AG08396 (cell line): ENCODE measurements at regions not wholly inside any gene's neighbourhood (a gene's known extent, or its start where the extent isn't known, plus 50 kb on each side); places are given as distances from the start of the nearest gene placed in this dataset.

ENCODE experiments used
- DNase-seq: peaks from one replicate; pipeline ENCODE4 v3.0.0; 2012; ENCODE audit warnings: low spot score, mixed read lengths

DNA sequence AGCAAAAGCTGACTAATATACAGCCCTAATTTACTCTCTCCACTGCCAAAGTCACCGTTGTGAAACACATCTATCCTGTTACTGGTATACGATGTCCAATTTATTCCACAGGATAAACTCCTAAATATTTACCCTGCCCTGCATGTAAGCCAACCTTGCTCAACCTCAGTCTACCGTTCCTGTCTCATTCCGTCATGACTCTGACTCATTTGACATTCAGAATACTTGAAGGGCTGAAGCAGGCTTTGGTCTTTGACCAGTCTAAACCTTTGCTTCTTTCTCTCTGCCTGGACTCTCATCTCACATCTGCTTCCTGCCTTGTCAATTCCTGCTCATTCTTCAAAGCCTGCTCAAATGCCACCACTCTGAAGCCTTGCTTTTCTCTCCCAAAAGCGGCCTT lies 157.5 kb downstream of the SCP2D1 start:
- DNase-seq, result no peak

DNA sequence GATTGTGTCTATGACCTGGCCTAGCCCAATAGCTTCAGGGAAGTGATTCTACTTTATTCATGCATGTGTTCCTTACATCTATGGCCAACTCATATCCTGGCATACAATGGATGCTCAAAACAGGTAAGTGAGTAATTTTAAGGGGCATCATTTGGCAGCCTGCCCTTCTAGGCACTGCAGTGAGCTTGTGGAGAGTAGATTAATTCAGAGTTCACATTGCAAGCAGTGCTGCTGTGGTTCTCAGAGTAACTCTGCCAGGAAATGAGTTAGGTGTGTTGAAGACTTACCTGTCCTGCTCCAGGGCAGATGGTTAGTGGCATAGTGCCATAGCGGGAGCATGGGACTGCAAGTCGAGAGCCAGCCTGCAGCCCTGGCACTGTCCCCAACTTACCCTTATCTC lies 158.0 kb downstream of the SCP2D1 start:
- DNase-seq, result no peak

DNA sequence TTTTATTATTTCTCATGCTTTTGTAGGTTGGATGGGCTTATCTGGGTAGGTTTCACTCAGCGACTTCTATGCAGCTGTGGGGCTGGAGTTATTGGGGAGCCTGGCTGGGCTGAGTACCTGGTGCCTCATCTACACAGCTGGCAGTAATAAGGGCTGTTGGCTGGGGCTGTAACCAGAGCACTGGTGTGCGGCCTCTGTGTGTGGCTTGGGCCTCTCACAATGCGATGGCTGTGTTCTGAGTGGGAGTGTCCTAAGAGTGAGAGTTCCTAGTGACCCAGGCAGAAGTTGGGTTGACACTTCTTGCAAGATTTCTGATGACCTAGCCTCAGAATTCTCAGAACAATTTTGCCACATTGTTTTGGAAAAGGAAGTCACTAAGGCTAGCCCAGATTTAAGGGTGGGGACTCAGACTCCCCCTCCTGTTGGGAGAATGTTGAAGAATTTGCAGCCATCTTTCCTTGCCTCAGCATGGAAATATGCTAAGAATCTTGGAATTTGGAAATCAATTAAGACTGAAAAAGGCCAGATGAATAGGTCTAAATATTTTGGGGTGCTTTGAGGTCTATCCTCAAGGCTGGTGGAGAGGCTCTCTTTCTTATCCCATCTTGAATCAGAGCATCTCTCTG lies 158.8 kb downstream of the SCP2D1 start:
- DNase-seq, result no peak

DNA sequence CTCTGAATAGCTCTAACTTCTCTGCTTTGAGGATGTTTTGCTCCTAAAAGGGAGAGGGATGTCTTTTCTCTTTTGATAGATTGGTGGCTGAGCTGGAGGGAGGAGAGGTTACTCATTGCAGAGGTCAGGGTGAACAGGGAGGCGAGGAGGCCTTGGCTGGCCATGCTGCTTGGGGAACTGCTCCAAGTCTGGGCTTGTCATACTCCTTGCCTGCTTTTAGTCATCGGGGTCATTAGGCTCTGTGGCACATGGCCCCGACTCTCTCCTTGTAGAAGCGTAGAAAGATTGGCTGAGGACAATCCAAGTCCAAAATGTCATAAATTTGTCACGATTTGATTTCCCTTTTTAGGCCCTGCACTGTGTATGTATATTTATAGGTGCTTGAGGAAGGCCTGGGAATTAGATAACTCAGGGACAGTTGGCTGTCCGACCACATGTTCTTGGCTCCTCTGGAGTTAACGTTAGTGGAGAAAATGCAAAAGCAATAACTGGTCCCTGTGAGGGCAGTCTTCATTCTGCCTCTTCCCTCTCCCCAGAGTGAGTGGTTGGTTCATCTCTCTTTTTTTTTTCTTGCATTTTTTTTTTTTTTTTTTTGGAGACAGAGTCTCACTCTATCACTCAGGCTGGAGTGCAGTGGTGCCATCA lies 160.1 kb downstream of the SCP2D1 start:
- no peak for DNase-seq

DNA sequence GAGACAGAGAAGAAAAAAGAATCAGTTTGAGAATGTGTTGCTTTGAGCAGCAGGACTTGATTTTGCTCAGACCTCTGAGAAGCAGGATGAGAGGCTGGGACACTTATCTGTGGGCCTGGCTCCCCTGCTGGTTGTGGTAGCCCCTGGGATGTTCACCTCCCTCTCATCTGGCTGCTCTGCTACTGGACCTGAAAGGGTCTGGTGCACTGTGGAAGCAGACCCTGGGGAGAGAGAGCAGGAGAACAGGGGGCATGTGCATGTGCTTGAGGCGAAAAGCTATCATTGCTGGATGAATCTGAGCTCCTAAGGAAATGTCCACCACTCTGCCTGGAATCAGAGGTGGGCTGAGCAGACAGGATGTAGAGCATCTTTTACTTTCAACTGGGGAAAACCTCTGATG lies 161.1 kb downstream of the SCP2D1 start:
- DNase-seq, result no peak

DNA sequence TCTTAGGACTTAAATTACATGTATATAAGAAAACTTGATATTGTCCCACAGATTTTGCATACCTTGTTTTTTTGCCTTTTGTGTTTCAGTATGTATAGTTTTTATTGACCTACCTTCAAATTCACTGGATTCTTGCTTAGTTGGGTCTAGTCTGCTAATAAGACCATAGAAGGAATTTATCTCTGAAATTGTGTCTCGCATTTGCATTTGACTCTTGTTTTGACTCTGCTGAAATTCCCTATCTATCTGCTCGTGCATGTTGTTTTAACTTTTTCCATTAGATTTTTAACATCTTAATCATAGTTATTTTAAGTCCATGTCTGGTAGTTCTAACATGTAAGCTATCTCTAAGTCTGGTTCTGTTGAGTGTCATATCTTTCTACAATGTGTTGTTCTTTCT lies 163.9 kb downstream of the SCP2D1 start:
- no peak for DNase-seq

DNA sequence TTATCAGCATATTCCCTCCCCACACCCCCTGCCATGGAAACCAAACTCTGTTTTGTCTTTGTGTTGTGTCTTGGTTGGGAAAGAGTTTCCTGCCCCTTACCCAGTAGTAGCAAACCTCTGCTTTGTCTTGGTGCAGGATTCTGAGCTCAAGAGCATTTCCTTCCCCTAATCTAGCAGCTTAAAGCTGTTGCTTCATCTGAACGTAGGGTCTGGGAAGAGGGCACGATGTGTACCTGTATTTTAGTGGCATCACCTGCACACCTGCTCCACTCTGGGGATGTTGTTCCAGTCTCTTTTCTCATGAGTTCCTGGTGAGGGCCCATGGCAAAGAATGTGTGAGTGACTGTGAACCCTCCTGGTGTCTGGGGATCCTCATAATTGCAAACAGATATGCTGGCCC lies 164.7 kb downstream of the SCP2D1 start:
- DNase-seq, result no peak

DNA sequence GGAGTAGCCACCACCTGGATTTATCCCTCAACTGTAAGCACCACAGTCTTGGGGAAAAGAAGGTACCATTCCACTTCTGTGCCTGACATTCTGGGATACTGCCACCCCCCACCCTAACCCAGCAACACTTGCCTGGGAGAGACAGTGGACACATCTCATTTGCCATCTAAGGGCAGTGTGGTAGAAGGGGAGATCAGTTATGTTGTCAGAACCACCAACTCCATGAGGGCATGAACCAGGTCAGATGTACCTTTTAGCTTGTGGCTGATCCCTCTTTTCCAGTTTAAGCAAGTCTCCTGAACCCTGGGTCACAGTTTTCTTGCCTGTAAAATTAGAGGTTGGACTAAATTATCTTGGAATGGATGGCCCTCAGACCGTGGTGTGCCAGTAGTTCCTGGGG lies 165.5 kb downstream of the SCP2D1 start:
- DNase-seq, result no peak

DNA sequence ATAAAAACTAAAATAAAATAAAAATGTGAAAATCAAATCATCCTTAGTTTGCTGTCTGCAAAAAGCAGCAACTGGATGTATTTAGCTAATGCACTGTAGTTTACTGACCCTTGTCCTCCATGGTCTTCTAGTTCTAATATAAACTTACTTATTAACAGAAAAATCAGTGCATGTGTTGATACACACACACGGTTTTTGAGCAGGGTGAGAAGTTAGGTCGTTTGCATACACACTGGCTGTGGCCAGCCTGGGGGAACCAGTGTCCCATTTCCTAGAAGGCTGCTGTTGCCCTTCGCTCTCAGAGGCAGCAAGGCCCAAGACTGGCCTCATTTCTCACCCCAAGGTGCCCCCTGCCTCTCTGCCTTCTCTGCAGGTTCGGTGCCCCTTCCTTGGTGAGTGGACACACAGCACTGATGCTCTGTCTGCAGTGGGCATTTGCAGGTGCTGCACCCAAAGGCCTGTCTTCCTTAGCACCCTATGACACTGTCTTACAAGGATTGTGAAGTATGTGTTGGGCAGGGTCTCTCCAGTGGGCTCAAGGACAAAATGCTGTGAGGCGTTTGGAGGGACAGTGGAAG lies 168.5 kb downstream of the SCP2D1 start:
- DNase-seq, result no peak

DNA sequence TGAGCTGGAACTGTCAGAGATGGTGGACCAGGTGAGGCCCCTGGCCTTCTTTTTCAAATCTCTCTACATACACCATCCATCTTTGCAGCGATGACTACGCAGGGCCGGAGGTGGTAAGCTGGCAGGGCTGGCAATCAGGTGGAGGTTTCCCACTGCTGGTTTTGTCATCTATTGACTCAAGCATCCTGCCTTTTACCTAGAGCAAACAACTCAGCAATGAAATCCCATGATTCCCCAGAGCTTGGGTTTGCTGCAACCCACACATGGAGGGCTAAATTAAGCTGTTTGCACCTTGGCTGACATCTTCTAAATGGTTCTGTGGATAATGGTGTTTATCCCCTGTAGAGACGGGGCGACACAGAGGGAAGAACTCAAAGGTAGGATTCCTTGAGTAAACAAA lies 170.2 kb downstream of the SCP2D1 start:
- no peak for DNase-seq

DNA sequence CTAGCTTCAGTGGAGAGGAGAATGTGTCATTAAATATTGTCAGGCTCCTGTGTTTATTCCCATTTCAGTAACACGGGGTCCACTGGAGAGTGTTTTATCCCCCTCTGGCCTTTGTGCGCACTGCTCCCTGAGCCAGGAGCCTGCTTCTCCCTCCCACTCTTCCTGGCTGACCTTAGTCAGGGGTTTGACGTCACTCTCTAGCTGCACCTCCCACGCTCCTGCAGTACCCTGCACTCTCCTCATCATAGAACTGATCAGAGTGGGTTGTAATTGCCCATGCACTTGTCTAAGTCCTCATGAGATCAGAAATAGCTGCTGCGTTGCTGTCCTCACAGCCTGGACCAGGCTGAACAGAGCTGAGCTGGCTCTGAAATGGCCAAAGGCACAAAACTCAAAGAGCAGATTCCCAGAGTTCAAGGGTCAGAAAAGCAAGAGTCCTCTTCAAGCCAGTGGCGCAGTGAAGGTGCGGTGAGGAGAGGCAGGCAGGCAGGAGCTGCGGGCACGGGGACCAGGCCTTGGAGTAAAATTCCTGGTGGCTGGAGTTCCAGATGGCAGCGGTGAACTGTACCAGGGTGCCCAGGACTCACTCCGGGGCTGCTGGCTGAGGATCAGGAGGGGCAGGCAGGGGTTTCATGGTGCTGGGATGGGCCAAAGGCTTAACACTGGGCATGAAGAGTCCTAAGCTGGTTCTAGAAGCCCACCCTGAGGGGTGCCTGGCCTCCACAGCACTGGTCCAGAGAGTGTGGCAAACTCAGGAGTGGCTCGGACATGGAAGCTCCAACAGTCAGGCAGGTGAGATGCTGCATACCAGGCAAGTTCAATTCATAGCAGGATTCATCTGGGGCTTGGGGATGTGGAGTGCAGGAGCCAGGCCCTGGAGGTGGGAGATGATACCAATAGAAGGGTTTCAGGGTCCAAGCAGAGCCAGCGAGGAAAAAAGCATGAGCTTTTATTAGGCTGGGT lies 170.9 kb downstream of the SCP2D1 start:
- DNase-seq, result no peak

DNA sequence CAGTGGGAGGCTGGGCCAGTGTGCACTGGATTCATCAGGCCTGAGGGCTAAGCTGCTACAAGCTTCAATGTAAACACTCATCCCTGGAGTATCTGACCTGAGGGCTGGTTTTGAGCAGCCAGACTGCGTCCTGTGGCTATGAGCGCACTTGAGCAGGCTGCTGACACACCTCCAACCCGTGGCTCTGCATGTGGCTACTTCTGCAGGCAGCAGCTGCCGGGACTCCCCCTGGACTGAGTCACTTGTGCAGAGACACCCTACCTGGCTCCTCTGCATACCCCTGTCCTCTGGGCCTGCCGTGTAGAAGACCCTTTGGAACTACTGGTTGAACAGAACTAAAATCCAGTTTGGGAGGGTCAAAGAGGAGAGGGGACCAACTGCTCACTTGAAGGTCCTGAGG lies 172.0 kb downstream of the SCP2D1 start:
- DNase-seq, result no peak

DNA sequence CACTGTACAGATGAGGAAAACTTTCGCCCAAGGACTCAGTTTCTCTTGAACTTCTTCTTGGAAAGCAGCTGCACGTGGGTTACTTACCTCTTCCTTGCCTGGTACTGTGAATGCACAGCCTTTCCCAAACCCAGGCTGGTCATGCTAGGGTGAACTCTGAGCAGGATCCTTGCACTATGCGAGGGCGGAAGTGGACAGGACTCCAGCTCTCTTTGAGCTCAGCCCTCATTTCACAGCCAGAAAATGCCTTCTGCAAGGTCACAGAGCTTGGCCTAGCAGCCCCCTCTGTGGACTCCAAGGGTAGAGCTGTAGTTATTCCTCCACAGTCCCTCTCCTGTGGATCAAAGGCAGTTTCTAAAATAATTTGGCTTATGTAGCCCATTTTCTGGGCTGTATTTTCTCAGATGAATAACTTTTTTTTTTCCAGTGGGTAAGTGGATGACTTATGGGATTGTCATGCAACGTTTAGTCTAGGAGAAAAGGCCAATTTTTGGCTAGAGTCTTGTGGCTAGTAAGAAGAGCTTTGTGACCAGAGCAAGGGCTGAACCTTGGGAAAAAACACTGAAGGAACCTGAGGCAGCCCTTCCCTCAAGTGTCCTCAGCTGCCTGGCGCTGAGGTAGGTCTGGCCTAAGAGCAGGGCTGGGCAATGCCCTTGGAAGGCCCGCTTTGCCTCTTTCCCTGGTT lies 172.7 kb downstream of the SCP2D1 start:
- no peak for DNase-seq

DNA sequence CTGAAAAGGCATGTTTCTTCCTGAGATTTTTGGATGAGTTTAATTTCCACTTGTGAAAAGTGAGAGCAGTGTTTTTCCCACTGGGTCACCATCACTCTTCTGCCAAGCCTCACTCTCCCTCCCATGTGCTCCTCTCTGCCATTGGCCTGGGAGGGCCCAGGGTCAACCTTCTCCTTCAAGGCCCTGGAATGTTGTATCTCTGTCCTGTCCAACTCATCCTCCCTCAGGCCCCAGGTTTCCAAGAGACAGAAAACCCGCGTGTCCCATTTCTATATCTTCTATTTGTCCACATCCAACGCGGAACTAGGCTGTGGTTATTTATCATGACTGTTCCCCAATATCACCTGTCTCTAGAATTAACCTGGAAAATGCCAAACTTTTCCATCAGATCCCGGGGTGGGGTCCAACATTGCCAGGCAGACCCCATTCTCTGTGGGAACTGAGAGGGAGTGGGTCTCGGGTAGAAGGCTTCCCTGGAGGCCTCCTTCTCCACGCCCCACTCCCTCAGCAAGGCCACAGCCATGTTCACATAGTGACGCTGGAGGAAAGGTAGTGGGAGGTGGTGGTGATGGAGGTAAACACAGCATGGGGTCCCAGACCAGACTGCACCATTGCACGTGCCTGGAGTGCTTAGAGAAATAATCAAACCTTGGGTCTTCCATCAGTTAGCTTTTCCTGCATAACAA lies 173.5 kb downstream of the SCP2D1 start:
- DNase-seq, result no peak

DNA sequence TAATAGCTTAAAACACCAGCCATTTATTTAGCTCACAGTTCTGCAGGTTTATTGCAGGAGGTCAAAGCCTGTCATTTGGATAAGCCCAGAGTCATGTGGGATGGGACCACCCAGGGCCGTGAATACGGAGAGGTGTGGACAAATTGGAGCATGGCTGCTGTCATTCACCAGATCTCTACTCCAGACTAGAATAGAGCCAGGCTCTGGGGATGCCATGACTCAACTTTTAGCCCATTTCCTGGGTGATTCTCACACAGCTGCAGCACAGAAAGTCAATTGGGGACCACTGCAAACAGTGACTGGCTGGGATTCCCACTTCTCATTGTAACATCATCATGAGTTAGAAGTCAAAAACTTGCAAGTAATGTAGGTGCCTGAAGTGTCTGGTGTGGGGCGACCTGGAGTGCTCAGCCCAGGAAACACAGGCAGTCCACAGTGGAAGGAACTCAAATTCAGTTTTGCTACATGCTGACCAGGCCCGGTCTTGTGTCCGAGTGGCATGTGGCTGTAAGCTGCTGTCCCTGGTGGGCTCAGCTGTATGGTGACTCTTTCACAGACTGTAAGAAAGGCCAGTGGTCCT lies 174.3 kb downstream of the SCP2D1 start:
- DNase-seq, result no peak

DNA sequence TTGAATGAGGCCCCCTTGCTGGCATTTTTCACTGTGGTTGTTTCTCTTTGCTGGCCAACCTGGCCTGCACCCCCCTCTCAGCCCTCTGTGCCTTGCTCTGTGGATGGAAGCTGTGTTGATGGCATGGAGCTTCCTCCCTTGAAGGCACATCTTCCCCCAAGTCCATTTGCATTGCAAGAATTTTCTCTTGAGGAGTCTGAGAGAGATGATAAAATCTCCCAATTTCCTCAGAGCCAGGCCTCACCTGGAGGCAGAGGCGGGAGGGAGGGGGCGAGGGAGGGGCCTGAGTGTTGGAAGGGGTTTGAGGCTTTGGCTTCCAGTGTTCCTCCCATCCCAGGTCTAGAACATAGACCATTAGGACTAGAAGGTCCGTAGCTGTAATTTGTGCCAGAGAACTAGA lies 175.1 kb downstream of the SCP2D1 start:
- DNase-seq, result no peak

DNA sequence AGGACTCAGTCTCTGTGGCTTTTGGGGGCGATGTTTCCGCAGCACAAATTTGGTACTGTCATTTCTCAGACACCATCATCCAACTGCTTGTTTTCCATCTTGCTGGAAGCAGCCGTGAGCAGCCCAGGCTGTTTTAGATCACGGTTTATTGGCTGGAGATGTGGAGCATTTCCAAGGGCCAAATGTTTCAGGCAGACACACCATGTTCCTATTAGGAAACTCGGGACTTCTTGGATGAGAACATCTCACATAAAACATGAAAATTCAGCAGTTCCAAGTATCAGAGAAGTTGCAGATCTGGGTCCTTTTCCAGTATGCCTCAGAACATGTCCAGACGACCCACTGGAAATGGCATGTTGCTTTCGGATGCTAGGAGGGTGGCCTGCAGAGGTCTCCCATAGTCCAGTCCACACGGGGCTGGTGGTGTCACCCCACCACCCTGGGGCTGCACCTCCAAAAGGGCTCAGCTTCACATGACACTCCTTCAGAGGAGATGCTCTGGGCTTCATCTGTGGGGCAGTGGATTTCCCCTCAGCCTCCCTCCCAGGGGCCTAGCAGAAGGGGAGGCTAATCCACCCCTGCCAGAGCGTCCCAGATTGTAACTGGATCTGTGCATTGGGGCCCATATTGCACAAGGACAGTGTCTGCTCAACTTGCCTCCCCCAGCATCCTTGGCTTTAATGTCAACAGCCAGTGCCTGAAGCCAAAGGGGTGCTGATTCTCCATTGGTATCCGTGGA lies 176.3 kb downstream of the SCP2D1 start:
- DNase-seq, result no peak

DNA sequence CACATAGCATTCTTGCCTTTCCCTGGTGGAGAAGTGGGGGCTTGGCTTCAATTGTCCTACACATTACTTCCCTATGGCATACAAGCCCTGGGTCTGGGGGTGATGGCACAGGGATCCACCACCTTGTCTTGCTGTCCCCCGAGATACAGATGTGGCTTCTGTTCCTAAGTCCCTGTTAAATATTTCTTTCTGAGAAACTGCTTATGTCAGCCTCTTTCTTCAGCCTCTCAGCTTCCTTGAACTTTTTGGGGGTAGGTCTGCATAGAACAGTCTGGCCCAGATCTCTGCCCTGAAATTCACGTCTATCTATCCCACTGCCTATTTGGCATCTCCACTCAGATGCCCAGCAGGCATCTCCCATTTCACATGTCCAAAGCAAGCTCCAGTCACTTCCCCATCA lies 177.4 kb downstream of the SCP2D1 start:
- DNase-seq, result no peak

DNA sequence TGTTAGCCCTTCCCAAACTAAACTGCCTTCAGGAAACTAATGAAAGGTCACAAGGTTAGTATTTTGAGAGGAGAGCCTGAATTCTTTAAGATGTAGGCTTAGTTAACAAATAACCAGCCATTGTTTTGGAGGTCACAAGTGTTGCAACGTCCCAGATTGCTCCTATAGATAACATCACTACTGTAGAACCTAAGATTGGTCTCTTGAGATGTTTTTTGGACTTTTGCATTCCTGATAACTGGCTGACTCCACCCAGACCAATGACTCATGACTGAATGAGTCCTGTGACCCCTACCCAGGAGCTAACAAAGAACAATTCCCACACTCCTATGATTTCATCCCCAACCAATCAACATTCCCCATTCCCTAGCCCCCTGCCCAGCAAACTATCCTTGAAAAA lies 178.8 kb downstream of the SCP2D1 start:
- DNase-seq, result no peak

DNA sequence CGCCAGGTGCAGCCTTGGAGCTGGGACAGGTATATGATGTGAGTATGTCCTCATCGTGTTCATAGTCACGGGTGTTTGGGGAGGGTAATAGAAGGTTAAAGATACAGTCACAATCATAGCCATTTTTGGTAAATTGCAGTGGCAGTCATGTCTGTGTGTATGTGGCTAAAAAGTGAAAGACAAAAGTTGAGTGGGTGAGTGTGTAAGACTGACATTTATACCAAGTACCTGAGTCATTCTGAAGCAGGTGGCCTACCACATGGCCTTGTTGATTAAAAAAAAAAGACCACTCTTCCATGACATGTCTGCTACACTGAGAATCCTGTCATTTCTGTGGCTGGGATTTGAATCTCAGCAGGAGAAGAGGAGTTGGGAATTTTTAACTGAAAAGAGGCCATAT lies 181.9 kb downstream of the SCP2D1 start:
- no peak for DNase-seq

DNA sequence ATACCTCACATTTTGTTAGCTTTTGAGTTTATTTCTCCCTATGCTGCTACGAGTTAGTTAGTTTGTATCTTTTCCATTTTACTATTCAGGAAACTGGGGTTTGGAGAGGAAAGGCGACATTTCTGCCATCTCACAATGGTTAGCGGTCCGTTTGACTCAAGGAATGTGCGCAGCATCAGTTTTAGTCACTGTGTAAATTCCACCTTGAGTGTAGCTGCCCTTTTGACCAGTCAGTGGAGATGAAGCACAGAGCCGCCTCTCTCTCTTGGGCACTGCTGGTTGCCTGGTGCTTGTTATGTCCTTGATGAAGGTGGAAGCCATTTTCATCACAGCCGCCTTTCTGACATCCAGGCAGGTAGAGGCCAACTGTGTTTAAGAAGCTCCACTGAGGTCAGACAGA lies 185.5 kb downstream of the SCP2D1 start:
- DNase-seq, result no peak
